GM21528 (cell line): ENCODE measurements at regions not wholly inside any gene's neighbourhood (a gene's known extent, or its start where the extent isn't known, plus 50 kb on each side); places are given as distances from the start of the nearest gene placed in this dataset.

Source experiments
- ATAC-seq: cut with Tn5 transposase; IDR thresholded peaks from one replicate; pipeline ENCODE4 v1.9.1; 2021; ENCODE audit warnings: mild to moderate bottlenecking, moderate library complexity; ENCODE audit not compliant: unreplicated experiment, low FRiP score

- no peak for ATAC-seq
Observed at GRCh38 chr18:65326805-65327204, 424.0 kb upstream of the CDH7 start.

GRCh38 chr18:65322895-65323294 is 427.9 kb upstream of the CDH7 start:
- ATAC-seq, result no peak

GRCh38 chr18:65298422-65298821 is 452.4 kb upstream of the CDH7 start:
- ATAC-seq, result no peak

- no peak for ATAC-seq
Observed at GRCh38 chr18:65288908-65289307, 461.9 kb upstream of the CDH7 start.

GRCh38 chr18:65287652-65288051 is 463.2 kb upstream of the CDH7 start:
- no peak for ATAC-seq

- ATAC-seq, result no peak
Observed at GRCh38 chr18:65282096-65282495, 468.7 kb upstream of the CDH7 start.

- ATAC-seq, result no peak
Observed at GRCh38 chr18:65279668-65280305, 471.0 kb upstream of the CDH7 start.

GRCh38 chr18:65278939-65279667 is 471.7 kb upstream of the CDH7 start:
- no peak for ATAC-seq

GRCh38 chr18:65269375-65269774 is 481.4 kb upstream of the CDH7 start:
- ATAC-seq, result no peak

- ATAC-seq, result no peak
Observed at GRCh38 chr18:65265761-65266160, 485.1 kb upstream of the CDH7 start.

- no peak for ATAC-seq
Observed at GRCh38 chr18:65260030-65260429, 490.8 kb upstream of the CDH7 start.

- ATAC-seq, result no peak
Observed at GRCh38 chr18:65259403-65259802, 491.4 kb upstream of the CDH7 start.

GRCh38 chr18:65257149-65257548 is 493.7 kb upstream of the CDH7 start:
- ATAC-seq, result no peak

GRCh38 chr18:65255417-65255816 is 495.4 kb upstream of the CDH7 start:
- no peak for ATAC-seq

- ATAC-seq, result no peak
Observed at GRCh38 chr18:65239787-65240186, 511.0 kb upstream of the CDH7 start.

- ATAC-seq, result no peak
Observed at GRCh38 chr18:65235966-65236624, 514.7 kb upstream of the CDH7 start.

- no peak for ATAC-seq
Observed at GRCh38 chr18:65230311-65230710, 520.5 kb upstream of the CDH7 start.

GRCh38 chr18:65227970-65228369 is 522.8 kb upstream of the CDH7 start:
- no peak for ATAC-seq

- ATAC-seq, result no peak
Observed at GRCh38 chr18:65221736-65222135, 529.1 kb upstream of the CDH7 start.

- ATAC-seq, result no peak
Observed at GRCh38 chr18:65221115-65221514, 529.7 kb upstream of the CDH7 start.

GRCh38 chr18:65215865-65216466 is 534.8 kb upstream of the CDH7 start:
- ATAC-seq, result no peak
